ENCODE measurements at regions not wholly inside any gene's neighbourhood (a gene's known extent, or its start where the extent isn't known, plus 50 kb on each side); places are given as distances from the start of the nearest gene placed in this dataset.

DNA sequence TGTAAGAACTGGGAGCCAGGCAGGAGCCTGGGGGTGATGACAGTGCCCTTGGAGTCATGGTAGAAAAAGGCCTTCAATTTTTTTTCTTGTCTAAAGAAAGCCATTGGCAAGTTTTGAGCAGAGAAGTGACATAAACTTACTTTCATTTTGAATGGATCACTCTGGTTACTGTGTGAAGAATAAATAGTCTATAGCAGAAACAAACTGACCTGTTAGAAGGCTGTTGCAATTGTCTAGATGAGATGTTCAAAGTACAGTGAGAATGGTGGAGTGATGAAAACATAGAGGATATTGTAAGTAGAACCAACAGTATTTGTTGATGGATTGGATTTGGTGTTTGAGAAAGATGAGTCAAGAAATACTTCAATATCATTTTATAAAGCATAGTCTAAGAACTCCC lies 439.9 kb downstream of the TBL1XR1 start:
- no peaks in the 10 kb centered on the region for H3K36me3 ChIP-seq (ENCODE audit: control insufficient read depth in 4 of 4, insufficient read depth in 4 of 4, low read length in 3 of 4)
- DNase-seq = no peak
- POLR2A ChIA-PET = no interaction called here

DNA sequence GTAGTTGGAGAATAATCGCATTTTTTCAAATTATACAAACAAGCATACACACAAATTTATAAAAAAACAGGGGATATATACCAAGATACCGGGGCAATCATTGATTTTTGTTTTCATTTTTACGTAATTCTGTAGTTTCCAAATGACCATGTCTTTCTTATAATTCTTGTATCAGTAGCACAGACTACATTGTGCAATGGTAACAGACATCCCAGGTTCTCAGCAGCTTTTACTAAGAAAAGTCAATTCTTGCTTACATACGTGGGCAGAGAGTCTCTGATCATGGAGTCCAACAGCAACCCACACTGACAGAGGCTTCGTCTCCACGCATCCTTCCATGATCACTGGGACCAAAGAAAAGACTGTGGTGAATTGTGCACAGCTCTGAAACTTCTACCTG lies 441.3 kb downstream of the TBL1XR1 start:
- H3K36me3 ChIP-seq (ENCODE audit: control insufficient read depth in 4 of 4, insufficient read depth in 4 of 4, low read length in 3 of 4) = no peaks in the 10 kb centered on the region
- H3K27me3 ChIP-seq (replicated peaks in 2 of 5; ENCODE audit: control insufficient read depth in 4 of 5, insufficient read depth in 5 of 5, low read length in 4 of 5) = no peaks in the 10 kb centered on the region
- POLR2A ChIA-PET = no interaction called here
- no peak overlapping the region for H3K27ac ChIP-seq (ENCODE audit: insufficient read depth in 1 of 2, low read depth in 1 of 2, low read length in 2 of 2, poor library complexity in 1 of 2, severe bottlenecking in 2 of 2)
- DNase-seq = no peak
- 88% methylated on average over 3 of the region's 6 CpGs for WGBS (ENCODE audit: insufficient coverage)
- no peaks in the 10 kb centered on the region for H3K4me1 ChIP-seq (ENCODE audit: control extremely low read depth in 1 of 4, control insufficient read depth in 4 of 4, insufficient read depth in 4 of 4, low read length in 3 of 4)
- peaks cover 0 to 1% (median 0%) of the 10 kb centered on the region in 5 experiments for H3K9me3 ChIP-seq (ENCODE audit: control extremely low read depth in 1 of 5, control insufficient read depth in 4 of 5, insufficient read depth in 2 of 5, low read depth in 1 of 5, low read length in 4 of 5)
- H3K4me3 ChIP-seq (ENCODE audit: control insufficient read depth in 1 of 7, extremely low read depth in 1 of 7, insufficient read depth in 4 of 7, low read depth in 2 of 7, low read length in 6 of 7) = no peak overlapping the region
- CTCF ChIA-PET = no interaction called here

More for the DNA sequence above, 439.9 kb downstream of the TBL1XR1 start:
- CTCF ChIA-PET = no interaction called here
- Histone ChIP-seq H3K4me3 (ENCODE audit: control insufficient read depth in 1 of 7, extremely low read depth in 1 of 7, insufficient read depth in 4 of 7, low read depth in 2 of 7, low read length in 6 of 7) (no peak overlapping the region), H3K27ac (ENCODE audit: insufficient read depth in 1 of 2, low read depth in 1 of 2, low read length in 2 of 2, poor library complexity in 1 of 2, severe bottlenecking in 2 of 2) (no peak overlapping the region), H3K27me3 (replicated peaks in 2 of 5; ENCODE audit: control insufficient read depth in 4 of 5, insufficient read depth in 5 of 5, low read length in 4 of 5) (no peaks in the 10 kb centered on the region), H3K9me3 (ENCODE audit: control extremely low read depth in 1 of 5, control insufficient read depth in 4 of 5, insufficient read depth in 2 of 5, low read depth in 1 of 5, low read length in 4 of 5) (no peaks in the 10 kb centered on the region), H3K4me1 (ENCODE audit: control extremely low read depth in 1 of 4, control insufficient read depth in 4 of 4, insufficient read depth in 4 of 4, low read length in 3 of 4) (no peaks in the 10 kb centered on the region)

DNA sequence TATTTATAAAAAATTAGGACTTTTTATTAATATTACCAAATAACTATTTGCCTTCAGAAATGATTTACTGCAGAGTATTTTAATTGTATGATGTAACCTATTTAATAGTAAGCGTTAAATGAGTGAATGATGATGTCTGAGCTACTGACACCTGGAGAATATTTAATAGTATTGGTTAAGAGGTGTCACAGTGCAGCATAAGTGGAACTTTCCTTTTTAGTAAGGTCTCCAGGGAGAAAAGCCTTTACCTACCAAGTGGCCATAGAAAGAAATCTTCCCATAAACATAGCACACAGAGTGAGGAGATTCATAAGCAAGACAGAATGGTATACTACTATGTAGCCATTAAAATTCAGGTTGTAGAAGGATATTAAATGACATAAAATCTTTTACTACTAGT lies 441.7 kb downstream of the TBL1XR1 start:
- Histone ChIP-seq H3K36me3 (ENCODE audit: control insufficient read depth in 4 of 4, insufficient read depth in 4 of 4, low read length in 3 of 4) (no peaks in the 10 kb centered on the region), H3K27me3 (replicated peaks in 2 of 5; ENCODE audit: control insufficient read depth in 4 of 5, insufficient read depth in 5 of 5, low read length in 4 of 5) (no peaks in the 10 kb centered on the region), H3K4me1 (ENCODE audit: control extremely low read depth in 1 of 4, control insufficient read depth in 4 of 4, insufficient read depth in 4 of 4, low read length in 3 of 4) (no peaks in the 10 kb centered on the region), H3K27ac (ENCODE audit: insufficient read depth in 1 of 2, low read depth in 1 of 2, low read length in 2 of 2, poor library complexity in 1 of 2, severe bottlenecking in 2 of 2) (no peak overlapping the region), H3K4me3 (ENCODE audit: control insufficient read depth in 1 of 7, extremely low read depth in 1 of 7, insufficient read depth in 4 of 7, low read depth in 2 of 7, low read length in 6 of 7) (no peak overlapping the region), H3K9me3 (ENCODE audit: control extremely low read depth in 1 of 5, control insufficient read depth in 4 of 5, insufficient read depth in 2 of 5, low read depth in 1 of 5, low read length in 4 of 5) (peaks cover 0 to 1% (median 0%) of the 10 kb centered on the region in 5 experiments)
- no CpG with 5 or more reads among the region's 1 CpG for WGBS (ENCODE audit: insufficient coverage)
- POLR2A ChIA-PET = no interaction called here
- no peak for DNase-seq
- CTCF ChIA-PET = no interaction called here

DNA sequence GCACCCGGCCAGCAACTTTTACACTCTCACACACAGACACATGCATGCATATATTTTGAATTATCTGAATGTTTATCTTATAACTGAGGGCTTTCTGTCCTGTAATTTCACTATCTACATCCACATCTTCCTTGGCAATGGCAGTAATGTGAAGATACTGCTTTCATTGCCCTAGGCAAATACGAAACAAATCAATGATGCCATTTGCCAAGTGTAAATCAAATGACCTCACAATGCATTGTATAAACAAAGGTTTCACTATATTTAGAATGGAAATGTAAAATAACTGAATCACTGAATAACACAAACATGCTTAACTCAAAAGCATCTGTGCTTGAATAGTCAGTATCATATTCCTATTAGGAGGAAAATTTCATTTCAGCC lies 455.6 kb downstream of the TBL1XR1 start:
- H3K4me1 ChIP-seq (ENCODE audit: control extremely low read depth in 1 of 4, control insufficient read depth in 4 of 4, insufficient read depth in 4 of 4, low read length in 3 of 4) = no peaks in the 10 kb centered on the region
- DNase-seq = no peak
- no peaks in the 10 kb centered on the region for H3K27me3 ChIP-seq (replicated peaks in 2 of 5; ENCODE audit: control insufficient read depth in 4 of 5, insufficient read depth in 5 of 5, low read length in 4 of 5)
- POLR2A ChIA-PET = no interaction called here
- peaks cover 0 to 1% (median 0%) of the 10 kb centered on the region in 5 experiments for H3K9me3 ChIP-seq (ENCODE audit: control extremely low read depth in 1 of 5, control insufficient read depth in 4 of 5, insufficient read depth in 2 of 5, low read depth in 1 of 5, low read length in 4 of 5)
- H3K36me3 ChIP-seq (ENCODE audit: control insufficient read depth in 4 of 4, insufficient read depth in 4 of 4, low read length in 3 of 4) = no peaks in the 10 kb centered on the region
- CTCF ChIA-PET = no interaction called here
- H3K4me3 ChIP-seq (ENCODE audit: control insufficient read depth in 1 of 7, extremely low read depth in 1 of 7, insufficient read depth in 4 of 7, low read depth in 2 of 7, low read length in 6 of 7) = no peak overlapping the region
- no peak overlapping the region for H3K27ac ChIP-seq (ENCODE audit: insufficient read depth in 1 of 2, low read depth in 1 of 2, low read length in 2 of 2, poor library complexity in 1 of 2, severe bottlenecking in 2 of 2)
- no CpG with 5 or more reads among the region's 2 CpGs for WGBS (ENCODE audit: insufficient coverage)

DNA sequence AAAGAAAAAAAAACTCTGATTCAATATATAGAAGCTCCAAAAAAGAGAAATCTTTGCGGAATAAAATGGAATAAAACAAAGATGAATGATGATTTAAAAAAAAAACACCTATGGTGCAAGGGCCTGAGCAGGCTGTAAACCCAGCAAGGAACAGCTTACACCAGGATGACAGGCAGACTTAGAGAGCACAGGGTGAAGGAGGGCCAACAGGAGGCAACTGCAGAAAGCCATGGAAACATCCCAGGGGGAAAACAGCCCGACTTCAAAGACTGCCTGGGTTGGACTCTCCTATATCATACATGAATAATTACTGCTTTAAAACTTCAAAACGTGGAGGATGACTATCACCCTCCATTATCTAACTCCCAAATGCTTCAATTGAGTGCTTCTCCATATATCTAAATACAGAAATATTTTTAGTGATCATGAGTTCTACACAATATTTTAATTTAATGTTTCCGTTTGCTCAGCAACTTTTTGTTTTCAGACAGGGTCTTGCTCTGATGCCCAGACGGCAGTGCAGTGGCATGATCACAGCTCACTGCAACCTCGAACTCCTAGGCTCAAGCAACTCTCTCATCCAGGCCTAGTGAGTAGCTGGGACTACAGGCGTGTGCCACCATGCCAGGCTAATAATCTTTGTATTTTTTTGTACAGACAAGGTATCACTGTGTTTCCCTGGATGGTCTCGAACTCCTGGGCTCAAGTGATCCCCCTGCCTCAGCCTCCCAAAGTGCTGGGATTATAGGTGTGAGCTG lies 456.2 kb downstream of the TBL1XR1 start:
- CTCF ChIA-PET = no interaction called here
- POLR2A ChIA-PET = no interaction called here
- DNase-seq = no peak
- no peaks in the 10 kb centered on the region for H3K27me3 ChIP-seq (replicated peaks in 2 of 5; ENCODE audit: control insufficient read depth in 4 of 5, insufficient read depth in 5 of 5, low read length in 4 of 5)
- H3K36me3 ChIP-seq (ENCODE audit: control insufficient read depth in 4 of 4, insufficient read depth in 4 of 4, low read length in 3 of 4) = no peaks in the 10 kb centered on the region
- H3K4me3 ChIP-seq (ENCODE audit: control insufficient read depth in 1 of 7, extremely low read depth in 1 of 7, insufficient read depth in 4 of 7, low read depth in 2 of 7, low read length in 6 of 7) = no peak overlapping the region
- H3K9me3 ChIP-seq (ENCODE audit: control extremely low read depth in 1 of 5, control insufficient read depth in 4 of 5, insufficient read depth in 2 of 5, low read depth in 1 of 5, low read length in 4 of 5) = no peaks in the 10 kb centered on the region
- no peaks in the 10 kb centered on the region for H3K4me1 ChIP-seq (ENCODE audit: control extremely low read depth in 1 of 4, control insufficient read depth in 4 of 4, insufficient read depth in 4 of 4, low read length in 3 of 4)
- WGBS (ENCODE audit: insufficient coverage) = 97% methylated on average over 4 of the region's 8 CpGs
- no peak overlapping the region for H3K27ac ChIP-seq (ENCODE audit: insufficient read depth in 1 of 2, low read depth in 1 of 2, low read length in 2 of 2, poor library complexity in 1 of 2, severe bottlenecking in 2 of 2)

DNA sequence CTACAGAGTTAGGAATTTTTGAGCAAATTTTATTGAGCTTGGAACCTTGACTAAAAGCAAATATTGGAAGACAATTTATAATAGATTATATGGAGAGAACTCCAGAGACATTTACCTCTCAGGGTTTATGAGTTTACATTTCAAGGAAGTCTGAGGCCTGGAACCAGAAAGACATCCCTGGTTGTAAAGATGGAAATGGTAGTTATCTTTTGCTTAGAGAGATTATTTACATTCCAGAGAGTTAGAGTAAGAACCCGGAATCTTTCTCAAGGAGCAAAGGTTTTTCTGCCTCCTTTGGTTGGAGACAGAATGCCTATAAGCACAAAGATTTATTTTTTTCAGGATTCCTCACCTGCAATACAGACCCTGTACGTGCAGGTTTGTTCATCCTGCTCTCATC lies 458.1 kb downstream of the TBL1XR1 start:
- Histone ChIP-seq H3K4me1 (ENCODE audit: control extremely low read depth in 1 of 4, control insufficient read depth in 4 of 4, insufficient read depth in 4 of 4, low read length in 3 of 4) (no peaks in the 10 kb centered on the region), H3K4me3 (ENCODE audit: control insufficient read depth in 1 of 7, extremely low read depth in 1 of 7, insufficient read depth in 4 of 7, low read depth in 2 of 7, low read length in 6 of 7) (no peak overlapping the region), H3K27ac (ENCODE audit: insufficient read depth in 1 of 2, low read depth in 1 of 2, low read length in 2 of 2, poor library complexity in 1 of 2, severe bottlenecking in 2 of 2) (no peak overlapping the region), H3K36me3 (ENCODE audit: control insufficient read depth in 4 of 4, insufficient read depth in 4 of 4, low read length in 3 of 4) (no peaks in the 10 kb centered on the region), H3K27me3 (replicated peaks in 2 of 5; ENCODE audit: control insufficient read depth in 4 of 5, insufficient read depth in 5 of 5, low read length in 4 of 5) (no peaks in the 10 kb centered on the region), H3K9me3 (ENCODE audit: control extremely low read depth in 1 of 5, control insufficient read depth in 4 of 5, insufficient read depth in 2 of 5, low read depth in 1 of 5, low read length in 4 of 5) (no peaks in the 10 kb centered on the region)
- ChIA-PET CTCF (no interaction called here), POLR2A (no interaction called here)
- 100% methylated on average over 1 of the region's 2 CpGs for WGBS (ENCODE audit: insufficient coverage)
- no peak for DNase-seq

DNA sequence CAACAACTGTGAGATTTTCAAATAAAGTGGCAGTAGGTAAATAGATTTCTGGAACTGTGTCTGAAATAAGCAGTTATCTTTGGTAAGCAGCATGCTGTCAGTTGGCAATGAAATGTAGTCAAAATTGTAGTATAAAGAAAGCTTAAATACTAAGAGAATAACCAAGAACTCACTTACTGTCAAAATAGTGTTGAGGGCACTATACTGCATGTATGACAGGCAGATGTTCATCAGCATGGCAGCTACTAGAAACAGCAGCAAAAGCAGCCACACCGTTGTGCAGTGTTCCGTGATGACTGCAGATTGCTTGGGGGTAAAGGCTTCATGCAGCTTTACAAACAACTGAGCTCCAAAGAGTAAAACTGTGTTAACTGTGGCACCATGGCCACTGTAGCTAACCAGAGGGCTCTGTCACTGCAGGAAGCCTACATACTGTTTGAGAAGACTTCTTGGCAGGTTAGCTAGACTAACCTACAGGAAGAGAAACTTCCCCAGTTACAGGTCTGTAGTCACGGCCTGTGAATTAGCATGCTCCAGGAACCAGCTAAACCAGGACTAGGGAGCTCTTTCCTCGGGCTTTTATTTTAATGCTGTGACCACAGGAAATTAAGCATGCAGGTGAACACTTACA lies 459.7 kb downstream of the TBL1XR1 start:
- Histone ChIP-seq H3K27ac (ENCODE audit: insufficient read depth in 1 of 2, low read depth in 1 of 2, low read length in 2 of 2, poor library complexity in 1 of 2, severe bottlenecking in 2 of 2) (no peak overlapping the region), H3K9me3 (ENCODE audit: control extremely low read depth in 1 of 5, control insufficient read depth in 4 of 5, insufficient read depth in 2 of 5, low read depth in 1 of 5, low read length in 4 of 5) (no peaks in the 10 kb centered on the region), H3K4me1 (ENCODE audit: control extremely low read depth in 1 of 4, control insufficient read depth in 4 of 4, insufficient read depth in 4 of 4, low read length in 3 of 4) (no peaks in the 10 kb centered on the region), H3K27me3 (replicated peaks in 2 of 5; ENCODE audit: control insufficient read depth in 4 of 5, insufficient read depth in 5 of 5, low read length in 4 of 5) (no peaks in the 10 kb centered on the region), H3K36me3 (ENCODE audit: control insufficient read depth in 4 of 4, insufficient read depth in 4 of 4, low read length in 3 of 4) (no peaks in the 10 kb centered on the region), H3K4me3 (ENCODE audit: control insufficient read depth in 1 of 7, extremely low read depth in 1 of 7, insufficient read depth in 4 of 7, low read depth in 2 of 7, low read length in 6 of 7) (no peak overlapping the region)
- WGBS (ENCODE audit: insufficient coverage) = 87% methylated on average over 4 of the region's 4 CpGs
- DNase-seq = no peak
- ChIA-PET POLR2A (no interaction called here), CTCF (no interaction called here)
